Loucy (cell line): ENCODE measurements at regions not wholly inside any gene's neighbourhood (a gene's known extent, or its start where the extent isn't known, plus 50 kb on each side); places are given as distances from the start of the nearest gene placed in this dataset.

Experiments used
- EZH2phosphoT487 ChIP-seq: fragments of 200-600 bp; IDR thresholded peaks from 2 replicates; pipeline ENCODE4 v1.6.1; 2018; ENCODE audit warnings: antibody characterized with exemption, mild to moderate bottlenecking, moderate library complexity, borderline replicate concordance
- TF ChIP-seq, protein P1 (sequence below): fragments of 200-600 bp; sonication (generic); conservative IDR thresholded peaks from 2 replicates; pipeline ENCODE4 v1.5.1; 2014; ENCODE audit warnings: mild to moderate bottlenecking, antibody characterized with exemption, low read length

DNA sequence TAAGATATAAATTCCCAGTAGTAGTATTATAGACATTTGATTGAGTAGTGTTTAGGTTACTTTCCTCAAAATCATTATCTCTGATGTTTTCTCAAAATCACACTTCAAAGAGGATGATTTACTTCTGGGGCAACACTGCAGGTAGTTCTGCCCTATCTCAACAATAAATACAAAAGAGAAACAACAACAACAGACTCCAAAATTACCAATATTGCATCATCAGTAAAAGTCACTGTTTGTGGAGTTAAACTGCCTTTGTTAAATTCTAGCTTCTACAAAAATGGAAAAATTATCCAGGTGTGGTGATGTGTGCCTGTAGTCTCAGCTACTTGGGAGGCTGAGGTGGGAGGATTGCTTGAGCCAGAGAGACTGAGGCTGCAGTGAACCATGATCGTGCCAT lies 637.6 kb upstream of the ZNF608 start:
- TF ChIP-seq, protein P1, sequence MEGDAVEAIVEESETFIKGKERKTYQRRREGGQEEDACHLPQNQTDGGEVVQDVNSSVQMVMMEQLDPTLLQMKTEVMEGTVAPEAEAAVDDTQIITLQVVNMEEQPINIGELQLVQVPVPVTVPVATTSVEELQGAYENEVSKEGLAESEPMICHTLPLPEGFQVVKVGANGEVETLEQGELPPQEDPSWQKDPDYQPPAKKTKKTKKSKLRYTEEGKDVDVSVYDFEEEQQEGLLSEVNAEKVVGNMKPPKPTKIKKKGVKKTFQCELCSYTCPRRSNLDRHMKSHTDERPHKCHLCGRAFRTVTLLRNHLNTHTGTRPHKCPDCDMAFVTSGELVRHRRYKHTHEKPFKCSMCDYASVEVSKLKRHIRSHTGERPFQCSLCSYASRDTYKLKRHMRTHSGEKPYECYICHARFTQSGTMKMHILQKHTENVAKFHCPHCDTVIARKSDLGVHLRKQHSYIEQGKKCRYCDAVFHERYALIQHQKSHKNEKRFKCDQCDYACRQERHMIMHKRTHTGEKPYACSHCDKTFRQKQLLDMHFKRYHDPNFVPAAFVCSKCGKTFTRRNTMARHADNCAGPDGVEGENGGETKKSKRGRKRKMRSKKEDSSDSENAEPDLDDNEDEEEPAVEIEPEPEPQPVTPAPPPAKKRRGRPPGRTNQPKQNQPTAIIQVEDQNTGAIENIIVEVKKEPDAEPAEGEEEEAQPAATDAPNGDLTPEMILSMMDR, result no peak
- TF ChIP-seq EZH2phosphoT487, result no peak
